ENCODE measurements at regions not wholly inside any gene's neighbourhood (a gene's known extent, or its start where the extent isn't known, plus 50 kb on each side); places are given as distances from the start of the nearest gene placed in this dataset.

- DNase-seq, result no peak
These were observed 66.1 kb upstream of the TBCA start for GRCh38 chr5:77842243-77842642.

GRCh38 chr5:77841616-77842015 is 65.5 kb upstream of the TBCA start:
- no peak for DNase-seq

- no peak for DNase-seq
These were observed 64.8 kb upstream of the TBCA start for GRCh38 chr5:77840930-77841329.

GRCh38 chr5:77839691-77840090 is 63.6 kb upstream of the TBCA start:
- no peak for DNase-seq

GRCh38 chr5:77832938-77833337 is 56.8 kb upstream of the TBCA start:
- DNase-seq, result no peak

GRCh38 chr5:77832166-77832770 is 56.1 kb upstream of the TBCA start:
- no peak for DNase-seq

GRCh38 chr5:77828445-77828844 is 52.3 kb upstream of the TBCA start:
- no peak for DNase-seq
